ENCODE measurements at regions not wholly inside any gene's neighbourhood (a gene's known extent, or its start where the extent isn't known, plus 50 kb on each side); places are given as distances from the start of the nearest gene placed in this dataset.

- TF ChIP-seq CTCF (conservative IDR thresholded peaks at IDR 0.05; ENCODE audit: low read length) (no peak), EZH2phosphoT487 (IDR thresholded peaks at IDR 0.05; ENCODE audit: borderline replicate concordance) (no peak)
Measured at GRCh38 chr5:133864711-133865110, 103.7 kb downstream of the C5orf15 start.
